Stimulated activated CD8-positive, alpha-beta memory T cell treated with anti-CD3 and anti-CD28 coated beads, Interleukin-7, amount 100 ng/mL, for 48 hours (primary cell): ENCODE measurements at regions not wholly inside any gene's neighbourhood (a gene's known extent, or its start where the extent isn't known, plus 50 kb on each side); places are given as distances from the start of the nearest gene placed in this dataset.
"Not testable (repeated sequence)": the region's sequence is repeated elsewhere in the genome, so short reads cannot be mapped to it uniquely, and the experiment has no call there.

Experiments used
- DNase-seq, 2 donors: peaks; one replicate each; pipeline ENCODE4 v3.0.0-alpha.2; 2020; ENCODE audit warnings: low read depth in 1 of 2; ENCODE audit errors: extremely low read depth in 1 of 2

- no peak for DNase-seq
These were observed 154.0 kb downstream of the RHOU start for GRCh38 chr1:228889289-228889688.

- no peak for DNase-seq
These were observed 156.2 kb downstream of the RHOU start for GRCh38 chr1:228891272-228892034.

DNA sequence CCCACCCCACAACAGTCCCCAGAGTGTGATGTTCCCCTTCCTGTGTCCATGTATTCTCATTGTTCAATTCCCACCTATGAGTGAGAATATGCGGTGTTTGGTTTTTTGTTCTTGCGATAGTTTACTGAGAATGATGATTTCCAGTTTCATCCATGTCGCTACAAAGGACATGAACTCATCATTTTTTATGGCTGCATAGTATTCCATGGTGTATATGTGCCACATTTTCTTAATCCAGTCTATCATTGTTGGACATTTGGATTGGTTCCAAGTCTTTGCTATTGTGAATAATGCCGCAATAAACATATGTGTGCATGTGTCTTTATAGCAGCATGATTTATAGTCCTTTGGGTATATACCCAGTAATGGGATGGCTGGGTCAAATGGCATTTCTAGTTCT, 156.9 kb downstream of the RHOU start:
- DNase-seq, result not testable (repeated sequence)

- no peak for DNase-seq
These were observed 159.2 kb downstream of the RHOU start for GRCh38 chr1:228894442-228894989.

- no peak for DNase-seq
These were observed 162.6 kb downstream of the RHOU start for GRCh38 chr1:228897901-228898300.

- no peak for DNase-seq
These were observed 163.3 kb downstream of the RHOU start for GRCh38 chr1:228898582-228898992.

DNA sequence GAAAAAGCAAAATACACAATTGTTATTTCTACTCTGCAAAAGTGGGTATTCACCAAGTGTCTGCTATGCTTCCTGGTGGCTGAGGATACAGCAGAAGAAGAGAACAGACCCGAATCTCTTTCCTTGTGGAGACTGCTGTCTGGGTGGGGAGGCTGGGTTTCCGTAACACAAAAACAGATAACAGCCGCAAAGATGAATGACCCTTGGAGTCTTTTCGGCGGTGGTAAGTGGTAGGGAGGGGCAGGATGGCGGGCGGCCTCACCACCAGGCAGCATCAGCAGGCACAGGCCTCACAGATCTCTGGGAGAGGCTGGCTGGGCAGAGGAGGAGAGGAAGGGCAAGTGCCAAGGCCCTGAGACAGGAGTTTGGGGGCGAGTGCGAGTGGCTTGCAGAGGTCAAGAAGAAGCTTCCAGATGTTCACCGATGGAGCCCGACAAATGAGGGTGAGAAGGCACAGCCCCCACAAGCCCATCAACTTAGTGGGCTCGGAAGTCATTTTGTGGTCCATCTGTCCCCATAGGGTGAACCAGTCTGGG, 164.2 kb downstream of the RHOU start:
- no peak for DNase-seq

GRCh38 chr1:228900099-228900885, 165.0 kb downstream of the RHOU start:
- no peak for DNase-seq

DNA sequence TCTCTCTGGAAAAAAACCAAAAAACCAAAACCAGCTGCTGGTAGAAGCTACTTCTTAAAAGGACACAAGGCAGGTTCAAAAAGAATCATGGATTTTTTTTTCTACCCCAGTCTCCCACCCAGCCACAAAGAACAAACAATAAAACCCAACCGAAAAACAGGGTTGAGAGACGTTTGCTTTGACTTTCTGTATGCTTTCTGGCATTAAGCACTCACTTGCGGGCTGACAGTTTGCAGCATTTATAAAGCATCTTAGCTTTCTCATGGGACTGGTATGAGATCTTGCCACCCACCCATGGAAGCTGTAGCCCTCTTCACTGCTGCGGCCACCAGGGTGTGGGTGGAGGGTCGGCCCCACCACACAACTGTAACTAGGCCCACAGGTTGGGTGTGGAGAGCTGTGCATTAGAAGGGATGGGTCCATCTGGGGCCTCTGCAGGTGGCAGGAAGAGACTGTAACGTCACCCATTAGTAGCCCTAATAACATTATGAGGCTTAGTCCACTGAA, 165.7 kb downstream of the RHOU start:
- DNase-seq, result no peak

- no peak for DNase-seq
These were observed 166.8 kb downstream of the RHOU start for GRCh38 chr1:228901936-228902681.

GRCh38 chr1:228902781-228903433, 167.6 kb downstream of the RHOU start:
- no peak for DNase-seq

GRCh38 chr1:228903434-228904071, 168.3 kb downstream of the RHOU start:
- no peak for DNase-seq

GRCh38 chr1:228904222-228904621, 168.9 kb downstream of the RHOU start:
- DNase-seq, result no peak

DNA sequence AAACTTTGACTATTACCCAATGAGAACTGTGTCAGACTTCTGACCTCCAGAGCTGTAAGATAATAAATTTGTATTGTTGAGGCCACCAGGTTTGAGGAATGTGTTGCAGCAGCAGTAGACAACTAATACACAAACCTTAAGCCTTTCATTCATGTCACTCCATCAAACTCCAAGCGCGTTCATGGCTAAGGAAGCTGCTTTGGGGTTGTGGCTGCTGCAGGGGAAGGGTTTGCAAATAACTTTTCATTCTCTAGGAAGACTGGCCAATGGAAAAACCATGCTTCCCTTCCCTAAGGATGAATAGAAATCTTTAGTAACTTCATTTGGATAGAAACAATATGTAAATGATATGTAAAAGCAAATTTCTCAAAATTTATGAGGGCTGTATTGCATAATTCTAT, 170.4 kb downstream of the RHOU start:
- DNase-seq, result no peak

DNA sequence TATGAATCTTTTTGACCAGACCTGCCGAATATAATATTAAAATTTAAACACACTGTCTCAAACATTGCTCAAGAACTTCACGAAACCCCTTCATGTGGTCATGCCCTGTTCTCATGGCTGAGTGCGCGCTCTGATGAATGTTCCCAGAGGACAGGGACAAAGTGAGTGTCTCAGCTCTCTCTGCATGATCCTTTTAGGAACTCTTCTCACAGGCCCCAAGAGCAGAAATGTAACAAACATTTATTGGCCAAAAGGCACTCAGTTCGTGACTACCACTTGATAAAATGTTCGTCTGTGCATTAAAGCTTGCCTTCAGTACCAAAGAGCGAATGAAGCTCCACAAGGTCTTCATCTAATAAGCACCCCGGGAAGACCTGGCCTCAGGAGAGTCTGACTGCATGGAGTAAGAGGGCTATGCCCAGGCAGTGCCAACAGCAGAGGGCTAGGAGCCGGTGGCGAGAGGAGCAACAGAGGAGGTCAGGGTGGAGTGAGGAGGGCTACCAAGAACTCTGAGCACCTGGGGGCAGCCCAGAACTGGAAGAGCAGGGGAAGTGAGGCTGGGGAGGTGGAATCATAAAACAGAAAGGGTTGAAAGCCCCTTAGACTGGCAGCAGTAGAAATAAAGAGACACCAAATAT, 171.1 kb downstream of the RHOU start:
- no peak for DNase-seq

DNA sequence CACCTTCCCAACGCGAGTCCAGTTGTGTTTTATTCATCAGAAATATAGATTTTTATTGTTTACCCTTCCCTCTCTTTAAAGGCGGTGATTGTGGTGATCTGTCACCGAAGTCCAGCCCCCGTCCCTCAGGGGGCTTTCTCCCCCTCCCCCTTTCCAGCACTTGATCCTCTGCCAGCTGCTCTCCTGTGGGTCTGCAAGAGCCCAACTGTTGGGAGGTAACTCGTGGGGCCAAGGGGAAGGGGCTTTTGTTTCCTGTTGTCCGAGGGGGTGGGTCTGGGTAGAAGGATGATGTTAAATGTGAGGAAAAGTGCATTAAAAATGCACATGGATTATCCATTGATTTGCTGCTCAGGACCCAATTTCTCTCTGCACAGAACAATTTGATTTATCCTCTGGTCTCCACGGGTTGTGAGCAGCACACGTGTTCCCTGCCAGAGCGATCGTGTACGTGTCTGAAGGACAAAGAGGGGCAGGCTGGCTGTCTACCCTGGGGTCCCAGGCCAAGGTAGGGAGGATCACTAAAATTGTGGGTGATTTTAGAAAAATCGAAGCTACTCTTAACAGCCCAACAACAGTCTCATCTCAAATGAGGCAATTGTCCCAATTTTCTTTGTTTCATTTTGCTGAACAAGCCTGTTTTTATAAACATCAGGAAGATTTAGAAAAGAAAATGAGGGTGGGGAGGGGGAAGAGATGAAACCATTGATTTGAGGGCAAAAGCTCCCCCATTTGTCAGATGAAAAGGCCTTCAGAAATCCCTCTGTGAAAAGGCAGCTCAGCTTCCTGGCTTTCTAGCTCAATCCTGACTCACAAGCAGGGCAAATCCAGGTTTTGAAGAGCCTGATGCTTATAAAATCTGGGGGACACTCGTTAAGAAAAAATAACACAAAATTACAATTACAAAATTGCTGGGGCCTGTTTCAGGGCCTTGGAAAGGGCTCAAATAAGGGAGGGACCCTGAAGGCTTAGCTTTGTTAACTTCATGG, 176.2 kb downstream of the RHOU start:
- no peak for DNase-seq

DNA sequence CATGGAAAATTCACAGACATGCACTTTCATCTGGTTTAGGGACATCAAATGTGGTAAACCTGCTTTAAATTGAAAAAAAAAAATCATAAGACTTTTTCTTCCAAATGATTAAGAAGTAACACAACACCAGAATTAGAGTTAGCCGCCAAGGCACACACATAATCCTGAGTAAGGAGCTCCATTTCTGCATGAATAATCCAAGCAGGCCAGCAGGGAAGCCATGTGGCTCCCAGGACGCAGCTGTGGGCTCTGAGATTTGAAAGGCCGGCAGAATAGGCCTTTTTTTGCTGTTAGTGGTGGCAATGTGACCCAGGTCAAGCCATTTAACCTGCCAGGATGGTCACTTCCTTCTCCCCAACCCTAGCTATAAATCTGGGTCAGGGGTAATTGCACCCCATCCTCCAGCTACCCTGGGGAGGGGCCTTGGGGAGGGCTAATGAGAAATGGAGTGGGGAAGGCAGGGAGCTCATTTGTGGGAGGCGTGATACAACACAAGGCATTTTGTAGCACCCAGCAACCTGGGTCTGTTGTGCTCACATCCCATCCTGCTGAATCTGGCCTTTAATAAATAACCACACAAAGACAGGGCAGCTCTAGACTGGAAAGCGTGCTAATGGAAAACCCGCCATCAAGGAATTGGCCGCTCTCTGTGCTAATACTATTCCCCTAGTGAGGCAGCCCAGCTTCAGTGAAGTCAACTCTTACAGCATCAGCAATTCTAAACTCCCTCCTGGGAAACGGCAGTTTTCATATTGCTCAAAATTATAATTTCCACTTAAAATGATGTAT, 178.5 kb downstream of the RHOU start:
- no peak for DNase-seq
